IPS DF 6.9 (cell line): ENCODE measurements at regions not wholly inside any gene's neighbourhood (a gene's known extent, or its start where the extent isn't known, plus 50 kb on each side); places are given as distances from the start of the nearest gene placed in this dataset.

Experiments
- DNase-seq: peaks from one replicate; pipeline ENCODE4 v3.0.0-alpha.2; 2013; ENCODE audit warnings: low read depth, low spot score
- H3K27ac ChIP-seq: one replicate; pipeline ENCODE4 v1.5.1; 2013; ENCODE audit warnings: low read length, control low read depth
- H3K27me3 ChIP-seq: 2 replicates; pipeline ENCODE4 v1.6.1; 2013; ENCODE audit warnings: mild to moderate bottlenecking, low read length; ENCODE audit not compliant: control insufficient read depth, insufficient read depth
- H3K36me3 ChIP-seq: 2 replicates; pipeline ENCODE4 v1.6.1; 2013; ENCODE audit warnings: low read length; ENCODE audit not compliant: control insufficient read depth, insufficient read depth
- H3K4me1 ChIP-seq: 2 replicates; pipeline ENCODE4 v1.6.1; 2013; ENCODE audit warnings: low read length; ENCODE audit not compliant: control insufficient read depth, insufficient read depth
- H3K4me3 ChIP-seq: 2 replicates; pipeline ENCODE4 v1.5.1; 2013; ENCODE audit warnings: mild to moderate bottlenecking, low read length
- H3K9me3 ChIP-seq: 2 replicates; pipeline ENCODE4 v1.6.1; 2013; ENCODE audit warnings: low read length, inconsistent platforms; ENCODE audit not compliant: control insufficient read depth, insufficient read depth
- WGBS: extraction: QIAGEN DNeasy Blood & Tissue Kit; methylation state at CpG from one replicate; pipeline ENCODE4 v1.1.7; 2013; ENCODE audit warnings: mixed read lengths, missing lambda C conversion rate; ENCODE audit not compliant: insufficient read length, insufficient coverage; 5-methylcytosine and 5-hydroxymethylcytosine counted together

DNA sequence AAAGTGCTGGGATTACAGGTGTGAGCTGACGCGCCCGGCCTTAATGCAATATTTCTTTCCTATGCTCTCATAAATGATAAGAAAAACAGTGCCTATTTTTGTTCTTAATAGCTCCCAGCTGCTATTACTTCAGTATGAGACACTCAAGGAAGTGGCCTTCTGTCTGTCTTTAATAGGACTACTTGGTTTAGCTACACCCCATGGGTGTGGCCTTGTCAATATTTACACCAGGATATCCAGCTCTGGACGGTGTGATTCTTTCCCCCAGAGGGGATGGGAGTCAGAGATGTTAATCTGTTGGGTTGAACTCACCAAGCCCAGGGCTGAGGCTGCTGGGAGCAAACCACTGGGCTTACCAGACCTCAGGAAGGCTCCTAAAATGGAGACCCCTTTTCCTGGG lies 134.2 kb downstream of the CEP57L1 start:
- Histone ChIP-seq H3K27me3 (no peaks in the 10 kb centered on the region), H3K4me3 (no peak overlapping the region), H3K27ac (no peak overlapping the region), H3K36me3 (no peaks in the 10 kb centered on the region), H3K4me1 (no peaks in the 10 kb centered on the region), H3K9me3 (no peaks in the 10 kb centered on the region)
- no peak for DNase-seq
- no CpG with 5 or more reads among the region's 4 CpGs for WGBS

DNA sequence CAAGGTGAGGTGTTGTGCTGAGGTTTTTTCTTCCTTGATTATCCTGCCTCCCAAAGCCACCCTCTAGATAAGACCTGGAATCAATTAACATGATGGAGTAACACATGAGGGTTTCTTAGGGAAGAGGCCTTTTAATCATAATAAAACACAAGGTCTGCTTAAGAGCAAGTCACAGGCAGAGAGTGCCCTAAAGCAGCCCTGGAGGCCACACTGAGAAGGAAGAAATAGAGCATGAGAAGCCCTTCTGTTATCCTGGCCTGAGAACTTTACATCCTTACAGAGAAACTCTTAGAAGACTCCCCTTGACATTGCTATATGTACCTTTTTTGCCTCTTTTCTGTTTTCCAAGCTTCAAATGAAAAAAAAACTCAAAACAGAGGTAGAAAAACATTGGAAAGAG lies 132.3 kb downstream of the CEP57L1 start:
- no peaks in the 10 kb centered on the region for H3K4me1 ChIP-seq

DNA sequence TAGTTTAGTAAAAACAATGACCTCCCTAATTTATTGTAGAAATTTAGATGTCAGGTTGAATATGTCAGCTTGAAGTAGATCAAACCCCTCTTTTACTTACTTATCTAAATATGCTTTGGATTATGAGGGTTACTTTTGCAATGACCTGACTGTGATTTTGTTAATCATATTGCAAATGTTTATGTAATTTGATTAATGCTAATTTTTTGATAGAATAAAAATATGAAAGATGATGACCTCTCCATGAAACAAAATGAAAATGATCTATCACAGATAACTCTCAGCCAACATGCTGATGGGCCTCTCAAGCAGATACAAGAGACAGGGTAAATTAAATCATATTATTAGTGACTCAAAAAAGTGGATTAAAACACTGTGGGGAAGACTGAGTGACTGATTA lies 131.0 kb downstream of the CEP57L1 start:
- Histone ChIP-seq H3K27me3 (no peaks in the 10 kb centered on the region), H3K4me1 (no peaks in the 10 kb centered on the region; the same call in 1 of the 2 replicates), H3K36me3 (no peaks in the 10 kb centered on the region), H3K27ac (no peak overlapping the region), H3K9me3 (no peaks in the 10 kb centered on the region), H3K4me3 (no peak overlapping the region)
- DNase-seq: no peak

More for the DNA sequence above, 132.3 kb downstream of the CEP57L1 start:
- no peaks in the 10 kb centered on the region for H3K27me3 ChIP-seq
- H3K9me3 ChIP-seq: no peaks in the 10 kb centered on the region
- no peak overlapping the region for H3K4me3 ChIP-seq
- no peaks in the 10 kb centered on the region for H3K36me3 ChIP-seq
- no peak for DNase-seq
- H3K27ac ChIP-seq: no peak overlapping the region

DNA sequence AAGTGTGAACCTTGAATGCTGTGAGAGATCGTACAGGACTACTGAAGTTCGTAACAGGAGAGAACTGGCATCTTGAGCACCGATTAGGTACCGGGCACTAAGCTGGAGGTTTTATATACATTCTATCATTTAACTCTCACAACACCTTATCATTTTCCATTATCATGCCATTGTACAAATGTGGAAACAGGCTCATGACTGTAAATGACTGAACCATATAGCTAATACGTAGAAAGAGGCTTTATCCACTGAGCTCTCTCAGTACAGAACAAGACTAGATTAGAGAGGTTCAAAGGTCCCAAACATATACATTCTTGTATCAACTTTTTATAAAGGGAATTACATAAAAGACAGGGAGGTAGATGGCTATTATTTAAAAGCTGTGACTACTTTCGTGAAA lies 130.6 kb downstream of the CEP57L1 start:
- Histone ChIP-seq H3K27me3 (no peaks in the 10 kb centered on the region), H3K9me3 (no peaks in the 10 kb centered on the region), H3K27ac (no peak overlapping the region), H3K36me3 (no peaks in the 10 kb centered on the region), H3K4me3 (no peak overlapping the region), H3K4me1 (no peaks in the 10 kb centered on the region; the same call in 1 of the 2 replicates)
- no peak for DNase-seq
- WGBS: no CpG with 5 or more reads among the region's 6 CpGs

DNA sequence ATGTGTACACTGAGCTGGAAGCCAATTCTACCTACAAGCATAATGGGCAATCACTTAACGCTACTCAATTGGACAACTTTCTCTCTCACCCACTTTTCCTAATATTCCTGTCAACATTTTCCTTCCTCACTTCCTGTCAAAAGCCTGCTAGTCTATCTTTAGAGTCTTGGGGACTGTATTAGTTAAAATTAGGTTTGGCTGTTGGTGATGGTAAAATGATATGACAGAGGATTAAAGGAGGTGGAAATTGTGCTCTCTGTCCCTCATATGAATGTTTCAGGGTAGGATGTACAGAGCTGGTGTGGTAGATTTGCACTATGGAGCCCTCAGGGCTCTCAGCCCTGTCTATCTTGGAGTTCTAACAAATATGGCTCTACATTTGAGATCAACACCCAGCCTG lies 129.7 kb downstream of the CEP57L1 start:
- Histone ChIP-seq H3K4me3 (no peak overlapping the region), H3K27ac (no peak overlapping the region), H3K4me1 (no peaks in the 10 kb centered on the region; the same call in 1 of the 2 replicates), H3K9me3 (no peaks in the 10 kb centered on the region), H3K27me3 (no peaks in the 10 kb centered on the region), H3K36me3 (no peaks in the 10 kb centered on the region)
- DNase-seq: no peak
- no CpG with 5 or more reads among the region's 1 CpG for WGBS

DNA sequence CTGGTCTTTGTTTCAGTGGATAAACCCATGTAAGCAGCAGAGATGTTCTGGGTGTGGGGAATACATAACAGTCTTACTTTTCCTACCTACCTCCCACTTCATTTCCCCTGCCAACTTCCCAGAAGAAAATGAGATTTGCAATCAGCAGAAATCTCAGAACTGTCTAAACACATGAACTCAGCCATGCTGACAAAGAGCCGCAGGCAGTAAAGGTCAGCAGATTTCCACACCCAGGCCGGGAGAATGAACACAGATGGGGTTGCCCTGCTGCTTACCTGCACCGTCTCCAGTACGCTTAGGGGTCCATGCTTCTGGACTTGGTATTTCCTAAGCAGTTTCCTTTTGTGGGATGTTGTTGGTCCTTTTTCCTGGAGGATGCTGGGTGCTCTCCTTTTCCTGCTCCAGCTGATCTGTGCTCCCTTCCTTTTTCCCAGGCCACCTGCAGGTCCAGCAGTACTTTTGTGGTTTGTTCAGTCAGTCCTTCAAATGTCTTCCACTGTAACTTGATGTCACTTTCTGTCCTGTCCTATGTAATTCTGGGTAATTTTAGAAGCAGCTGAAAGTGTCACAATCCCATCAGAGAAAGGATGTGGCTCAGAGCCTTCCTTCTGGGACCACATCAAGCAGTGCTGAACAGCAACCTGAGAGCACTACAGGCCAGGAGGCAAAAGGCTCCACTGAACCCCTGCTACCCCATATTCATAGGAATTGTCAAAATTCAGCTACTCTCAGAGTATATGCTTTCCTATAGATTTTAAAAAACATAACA lies 129.0 kb downstream of the CEP57L1 start:
- H3K4me3 ChIP-seq: no peak overlapping the region
- WGBS: no CpG with 5 or more reads among the region's 4 CpGs

DNA sequence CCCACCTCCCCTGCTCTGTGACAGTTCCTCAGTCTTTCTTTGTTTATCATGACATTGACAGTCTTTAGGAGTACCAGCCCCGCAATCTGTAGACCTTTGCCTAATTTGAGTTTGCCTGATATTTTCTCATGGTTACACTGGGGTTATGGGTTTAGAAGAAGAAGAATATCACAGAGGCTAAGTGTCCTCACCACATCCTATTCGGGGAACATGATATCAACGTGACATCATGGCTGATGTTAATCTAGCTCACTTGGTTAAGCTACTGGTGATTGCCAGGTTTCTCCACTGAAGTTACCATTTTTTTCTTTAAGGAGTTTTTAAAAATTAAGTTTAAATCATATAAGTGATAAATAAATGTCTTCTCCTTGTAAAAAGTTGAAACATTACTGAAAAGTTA lies 127.5 kb downstream of the CEP57L1 start:
- DNase-seq: no peak
- H3K9me3 ChIP-seq: no peaks in the 10 kb centered on the region
- no CpG with 5 or more reads among the region's 3 CpGs for WGBS
- no peaks in the 10 kb centered on the region; the same call in 1 of the 2 replicates for H3K4me1 ChIP-seq
- H3K4me3 ChIP-seq: no peak overlapping the region
- no peaks in the 10 kb centered on the region for H3K27me3 ChIP-seq
- H3K36me3 ChIP-seq: no peaks in the 10 kb centered on the region
- no peak overlapping the region for H3K27ac ChIP-seq

More for the DNA sequence above, 129.0 kb downstream of the CEP57L1 start:
- no peaks in the 10 kb centered on the region for H3K27me3 ChIP-seq
- no peaks in the 10 kb centered on the region for H3K36me3 ChIP-seq
- no peak for DNase-seq
- no peaks in the 10 kb centered on the region for H3K9me3 ChIP-seq
- no peak overlapping the region for H3K27ac ChIP-seq
- H3K4me1 ChIP-seq: no peaks in the 10 kb centered on the region; the same call in 1 of the 2 replicates

DNA sequence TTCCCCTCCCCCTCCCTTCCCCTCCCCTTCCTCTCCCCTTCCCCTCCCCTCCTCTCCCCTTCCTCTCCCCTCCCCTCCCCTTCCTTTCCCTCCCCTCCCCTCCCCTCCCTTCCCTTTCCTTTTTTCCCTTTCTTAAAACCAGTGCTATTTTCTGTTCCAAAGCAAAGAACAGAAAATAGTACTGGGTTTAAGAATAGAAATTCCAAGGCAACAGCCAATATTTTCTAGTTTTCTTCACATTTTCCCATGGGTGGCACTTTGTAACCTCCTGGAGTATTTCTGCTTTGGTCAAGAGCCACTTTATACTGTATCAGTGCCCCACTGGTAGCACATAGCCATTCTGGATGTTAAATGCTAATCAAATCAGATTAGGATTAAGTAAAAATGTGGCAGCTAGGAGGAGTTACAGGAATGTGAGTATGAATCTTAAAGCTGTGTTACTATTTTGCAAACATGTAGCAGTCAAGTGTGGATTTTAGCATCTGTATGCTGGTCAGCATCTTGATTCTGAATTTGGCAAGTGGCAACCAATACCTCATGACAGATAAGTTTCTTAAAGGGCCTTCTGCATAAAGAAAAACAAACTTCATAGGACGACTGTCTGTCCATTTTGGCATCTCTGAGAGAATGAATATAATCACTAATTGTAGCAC lies 126.4 kb downstream of the CEP57L1 start:
- H3K9me3 ChIP-seq: no peaks in the 10 kb centered on the region
- no peaks in the 10 kb centered on the region for H3K27me3 ChIP-seq
- no peak for DNase-seq
- H3K27ac ChIP-seq: no peak overlapping the region
- no peak overlapping the region for H3K4me3 ChIP-seq
- H3K4me1 ChIP-seq: no peaks in the 10 kb centered on the region; the same call in 1 of the 2 replicates
- WGBS: no CpG with 5 or more reads among the region's 1 CpG
- H3K36me3 ChIP-seq: no peaks in the 10 kb centered on the region
